WERI-Rb-1 (cell line): ENCODE measurements at regions not wholly inside any gene's neighbourhood (a gene's known extent, or its start where the extent isn't known, plus 50 kb on each side); places are given as distances from the start of the nearest gene placed in this dataset.
A peak's percentile ranks its signal among the peaks of the same experiment; 100 is the strongest.

Experiments
- DNase-seq: peaks from one replicate; pipeline ENCODE4 v3.0.0-alpha.2; 2020
- H3K27ac ChIP-seq: fragments of 250-450 bp; sonication (Bioruptor Pico); 2 replicates; pipeline ENCODE4 v1.5.1; 2020; ENCODE audit warnings: mild to moderate bottlenecking, moderate library complexity
- H3K27me3 ChIP-seq: fragments of 250-450 bp; sonication (Bioruptor Pico); 2 replicates; pipeline ENCODE4 v1.5.1; 2021; ENCODE audit warnings: mild to moderate bottlenecking, low read depth, moderate library complexity; ENCODE audit not compliant: insufficient read depth, severe bottlenecking
- H3K36me3 ChIP-seq: fragments of 250-450 bp; sonication (Bioruptor Pico); 2 replicates; pipeline ENCODE4 v1.5.1; 2020; ENCODE audit warnings: mild to moderate bottlenecking, moderate library complexity
- H3K4me3 ChIP-seq: 2 replicates; pipeline ENCODE4 v1.5.1; 2011; ENCODE audit warnings: low read depth, mild to moderate bottlenecking, control low read depth, low read length
- H3K9me3 ChIP-seq: fragments of 250-450 bp; sonication (Bioruptor Pico); 2 replicates; pipeline ENCODE4 v1.5.1; 2021; ENCODE audit warnings: mild to moderate bottlenecking, moderate library complexity; ENCODE audit not compliant: severe bottlenecking
- TF ChIP-seq, protein P1 (sequence below): IDR thresholded peaks from 2 replicates; pipeline ENCODE4 v1.5.1; 2011; ENCODE audit warnings: low read depth, mild to moderate bottlenecking, control low read depth, inconsistent platforms, low read length

DNA sequence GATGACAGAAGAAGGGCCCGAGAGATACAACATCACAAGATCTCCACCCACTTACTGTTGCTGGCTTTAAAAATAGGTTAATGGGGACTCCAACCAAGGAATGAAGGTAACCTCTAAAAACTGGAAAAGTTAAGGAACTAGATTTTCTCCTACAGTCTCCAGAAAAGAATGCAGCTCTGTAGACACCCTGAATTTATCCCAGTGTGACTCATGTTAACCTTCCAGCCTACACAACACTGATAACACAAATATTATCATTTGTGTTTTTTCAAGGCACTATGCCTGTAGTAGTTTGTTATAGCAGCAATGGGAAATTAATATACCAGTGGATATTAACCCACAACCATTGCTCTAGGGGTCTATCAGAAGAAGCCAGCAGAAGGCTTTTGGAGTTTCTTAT, 730.7 kb upstream of the ZP4 start:
- TF ChIP-seq, protein P1, sequence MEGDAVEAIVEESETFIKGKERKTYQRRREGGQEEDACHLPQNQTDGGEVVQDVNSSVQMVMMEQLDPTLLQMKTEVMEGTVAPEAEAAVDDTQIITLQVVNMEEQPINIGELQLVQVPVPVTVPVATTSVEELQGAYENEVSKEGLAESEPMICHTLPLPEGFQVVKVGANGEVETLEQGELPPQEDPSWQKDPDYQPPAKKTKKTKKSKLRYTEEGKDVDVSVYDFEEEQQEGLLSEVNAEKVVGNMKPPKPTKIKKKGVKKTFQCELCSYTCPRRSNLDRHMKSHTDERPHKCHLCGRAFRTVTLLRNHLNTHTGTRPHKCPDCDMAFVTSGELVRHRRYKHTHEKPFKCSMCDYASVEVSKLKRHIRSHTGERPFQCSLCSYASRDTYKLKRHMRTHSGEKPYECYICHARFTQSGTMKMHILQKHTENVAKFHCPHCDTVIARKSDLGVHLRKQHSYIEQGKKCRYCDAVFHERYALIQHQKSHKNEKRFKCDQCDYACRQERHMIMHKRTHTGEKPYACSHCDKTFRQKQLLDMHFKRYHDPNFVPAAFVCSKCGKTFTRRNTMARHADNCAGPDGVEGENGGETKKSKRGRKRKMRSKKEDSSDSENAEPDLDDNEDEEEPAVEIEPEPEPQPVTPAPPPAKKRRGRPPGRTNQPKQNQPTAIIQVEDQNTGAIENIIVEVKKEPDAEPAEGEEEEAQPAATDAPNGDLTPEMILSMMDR: no peak
- DNase-seq: no peak
- no peaks in the 10 kb centered on the region for H3K9me3 ChIP-seq
- no peaks in the 10 kb centered on the region for H3K27me3 ChIP-seq
- H3K27ac ChIP-seq: no peak overlapping the region
- H3K4me3 ChIP-seq: no peak overlapping the region
- H3K36me3 ChIP-seq: no peaks in the 10 kb centered on the region

DNA sequence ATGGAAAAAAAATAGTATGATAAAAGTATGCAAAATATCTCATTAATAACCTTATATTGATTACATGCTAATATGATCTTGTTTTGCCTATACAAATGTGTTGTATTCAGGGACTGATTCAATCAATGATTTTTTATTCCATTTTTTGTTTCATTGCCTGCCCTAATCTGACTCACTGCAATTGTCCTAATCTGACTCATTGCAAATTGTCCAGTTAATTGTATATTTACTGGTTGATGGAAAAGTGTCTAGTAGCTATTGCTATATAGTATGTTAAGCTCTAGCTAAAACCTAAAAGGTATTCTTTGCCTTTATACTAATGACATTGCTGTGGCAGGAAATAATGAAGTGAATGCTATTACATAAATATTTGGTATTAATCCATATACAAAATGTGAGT, 728.9 kb upstream of the ZP4 start:
- H3K36me3 ChIP-seq: no peaks in the 10 kb centered on the region
- H3K9me3 ChIP-seq: no peaks in the 10 kb centered on the region
- H3K4me3 ChIP-seq: no peak overlapping the region
- no peaks in the 10 kb centered on the region for H3K27me3 ChIP-seq
- DNase-seq: no peak
- H3K27ac ChIP-seq: no peak overlapping the region
- TF ChIP-seq, protein P1: no peak

DNA sequence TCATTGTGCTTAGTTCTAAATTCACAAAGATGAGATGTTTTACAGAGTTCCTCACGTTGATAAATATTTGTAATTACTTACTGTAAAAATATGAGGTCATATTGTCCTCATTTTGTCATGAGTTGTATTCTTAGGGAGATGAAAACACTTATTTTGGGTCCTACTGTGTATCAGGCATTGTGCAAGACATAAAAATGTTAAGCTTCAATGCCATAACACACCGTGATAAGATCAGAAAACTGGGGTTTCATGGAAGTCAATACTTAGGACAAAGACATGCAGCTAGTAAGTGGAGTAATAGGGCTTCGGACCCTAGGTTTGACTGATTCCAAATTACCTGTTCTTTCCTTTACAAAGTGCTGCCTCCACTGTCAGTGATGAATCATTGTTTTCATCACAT, 720.7 kb upstream of the ZP4 start:
- no peak overlapping the region for H3K4me3 ChIP-seq
- no peaks in the 10 kb centered on the region for H3K36me3 ChIP-seq
- H3K27ac ChIP-seq: no peak overlapping the region
- TF ChIP-seq, protein P1: no peak
- H3K9me3 ChIP-seq: peaks cover 2% of the 10 kb centered on the region
- DNase-seq: no peak
- no peaks in the 10 kb centered on the region for H3K27me3 ChIP-seq

DNA sequence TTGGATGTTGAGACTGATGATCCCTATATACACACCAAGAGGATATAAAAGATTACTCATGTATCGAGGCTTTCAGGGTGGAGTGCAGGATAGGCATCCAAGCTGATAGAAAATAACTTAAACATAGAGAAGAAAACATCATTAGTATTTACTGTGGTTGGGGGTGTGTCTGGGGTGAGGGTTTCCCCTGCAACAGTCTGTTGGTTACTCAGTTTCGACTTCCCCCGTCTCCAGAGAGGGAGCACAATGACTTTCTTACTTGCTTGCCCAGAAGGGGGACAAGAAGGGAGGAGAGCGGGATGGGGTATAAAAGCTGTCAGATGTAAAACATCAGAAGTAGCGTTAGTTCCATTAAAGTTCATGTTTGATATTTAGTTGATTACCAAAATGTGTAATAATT, 717.4 kb upstream of the ZP4 start:
- Histone ChIP-seq H3K27ac (no peak overlapping the region), H3K4me3 (no peak overlapping the region), H3K27me3 (no peaks in the 10 kb centered on the region), H3K36me3 (no peaks in the 10 kb centered on the region), H3K9me3 (peaks cover 2% of the 10 kb centered on the region)
- TF ChIP-seq, protein P1: no peak
- no peak for DNase-seq

GRCh38 chr1:238606896-238607295, 716.2 kb upstream of the ZP4 start:
- no peaks in the 10 kb centered on the region for H3K36me3 ChIP-seq
- H3K9me3 ChIP-seq: peaks cover 2% of the 10 kb centered on the region
- H3K27ac ChIP-seq: peak overlapping the region; percentile 55
- peak overlapping the region; percentile 27 for H3K4me3 ChIP-seq
- no peak for DNase-seq
- no peaks in the 10 kb centered on the region for H3K27me3 ChIP-seq
- TF ChIP-seq, protein P1: no peak

DNA sequence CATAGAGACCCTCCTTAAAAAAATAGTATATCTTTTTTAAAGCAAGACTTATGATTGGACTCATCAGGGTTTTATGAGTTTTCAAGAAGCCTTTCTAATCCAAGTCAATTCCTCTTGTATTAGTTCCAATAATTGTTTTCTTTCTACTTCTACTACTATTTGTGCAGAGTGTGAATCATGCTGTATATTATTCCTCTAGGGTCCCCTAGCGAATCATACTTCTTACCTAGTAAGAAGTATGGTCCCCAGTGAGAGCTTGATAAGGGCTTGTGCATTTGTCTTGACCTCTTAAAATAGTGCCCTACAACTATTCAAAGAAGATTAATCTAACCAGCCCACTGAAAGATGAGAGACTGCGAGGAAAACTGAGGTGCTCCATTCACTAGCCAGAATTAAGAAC, 715.7 kb upstream of the ZP4 start:
- H3K36me3 ChIP-seq: no peaks in the 10 kb centered on the region
- peaks cover 2% of the 10 kb centered on the region for H3K9me3 ChIP-seq
- H3K27ac ChIP-seq: peak overlapping the region; percentile 55
- no peaks in the 10 kb centered on the region for H3K27me3 ChIP-seq
- H3K4me3 ChIP-seq: peak overlapping the region; percentile 27
- TF ChIP-seq, protein P1: no peak
- DNase-seq: no peak
